ENCODE measurements at regions not wholly inside any gene's neighbourhood (a gene's known extent, or its start where the extent isn't known, plus 50 kb on each side); places are given as distances from the start of the nearest gene placed in this dataset.

- WGBS (ENCODE audit: low lambda C conversion rate, missing lambda C conversion rate), result 86% methylated on average over 8 of the region's 8 CpGs
- Histone ChIP-seq H3K27me3 (no peaks in the 10 kb centered on the region), H3K4me1 (ENCODE audit: insufficient read depth) (no peaks in the 10 kb centered on the region), H3K79me2 (no peaks in the 10 kb centered on the region), H4K20me1 (ENCODE audit: insufficient read depth, poor library complexity, severe bottlenecking) (no peaks in the 10 kb centered on the region), H3K9me3 (ENCODE audit: low read depth) (no peaks in the 10 kb centered on the region), H3K36me3 (replicated peaks; ENCODE audit: insufficient read depth, low read depth) (no peaks in the 10 kb centered on the region), H3K27ac (no peak overlapping the region), H3K4me3 (no peak overlapping the region), H3K9me2 (replicated peaks; ENCODE audit: insufficient read depth) (no peaks in the 10 kb centered on the region), H3K4me2 (no peak overlapping the region), H2AFZ (no peak overlapping the region)
- no peak for DNase-seq (ENCODE audit: low spot score)
- no peak for TF ChIP-seq EZH2phosphoT487 (IDR thresholded peaks at IDR 0.05; ENCODE audit: low read depth, severe bottlenecking, unreplicated experiment)
- TF ChIP-seq EZH2 (IDR thresholded peaks at IDR 0.05; ENCODE audit: borderline replicate concordance), result no peak
- TF ChIP-seq, protein P1, sequence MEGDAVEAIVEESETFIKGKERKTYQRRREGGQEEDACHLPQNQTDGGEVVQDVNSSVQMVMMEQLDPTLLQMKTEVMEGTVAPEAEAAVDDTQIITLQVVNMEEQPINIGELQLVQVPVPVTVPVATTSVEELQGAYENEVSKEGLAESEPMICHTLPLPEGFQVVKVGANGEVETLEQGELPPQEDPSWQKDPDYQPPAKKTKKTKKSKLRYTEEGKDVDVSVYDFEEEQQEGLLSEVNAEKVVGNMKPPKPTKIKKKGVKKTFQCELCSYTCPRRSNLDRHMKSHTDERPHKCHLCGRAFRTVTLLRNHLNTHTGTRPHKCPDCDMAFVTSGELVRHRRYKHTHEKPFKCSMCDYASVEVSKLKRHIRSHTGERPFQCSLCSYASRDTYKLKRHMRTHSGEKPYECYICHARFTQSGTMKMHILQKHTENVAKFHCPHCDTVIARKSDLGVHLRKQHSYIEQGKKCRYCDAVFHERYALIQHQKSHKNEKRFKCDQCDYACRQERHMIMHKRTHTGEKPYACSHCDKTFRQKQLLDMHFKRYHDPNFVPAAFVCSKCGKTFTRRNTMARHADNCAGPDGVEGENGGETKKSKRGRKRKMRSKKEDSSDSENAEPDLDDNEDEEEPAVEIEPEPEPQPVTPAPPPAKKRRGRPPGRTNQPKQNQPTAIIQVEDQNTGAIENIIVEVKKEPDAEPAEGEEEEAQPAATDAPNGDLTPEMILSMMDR (IDR thresholded peaks at IDR 0.05; ENCODE audit: poor library complexity), result no peak
These were observed 94.9 kb upstream of the GOT2 start for GRCh38 chr16:58828901-58829545.

DNA sequence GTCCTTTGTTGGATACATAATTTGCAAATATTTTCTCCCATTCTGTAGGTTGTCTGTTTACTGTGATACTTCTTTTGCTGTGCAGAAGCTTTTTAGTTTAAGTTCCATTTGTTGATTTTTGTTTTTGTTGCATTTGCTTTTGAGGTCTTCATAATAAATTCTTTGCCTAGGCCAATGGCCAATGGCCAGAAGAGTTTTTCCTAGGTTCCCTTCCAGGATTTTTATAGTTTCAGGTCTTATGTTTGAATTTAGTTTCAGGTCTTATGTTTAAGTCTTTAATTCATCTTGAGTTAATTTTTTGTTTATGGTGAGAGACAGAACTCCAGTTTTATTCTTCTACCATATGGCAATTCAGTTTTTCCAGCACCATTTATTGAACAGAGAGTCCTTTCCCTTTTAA, 90.1 kb upstream of the GOT2 start:
- no peaks in the 10 kb centered on the region for H3K9me2 ChIP-seq (replicated peaks; ENCODE audit: insufficient read depth)
- no peaks in the 10 kb centered on the region for H3K27me3 ChIP-seq
- H4K20me1 ChIP-seq (ENCODE audit: insufficient read depth, poor library complexity, severe bottlenecking), result no peaks in the 10 kb centered on the region

GRCh38 chr16:58821886-58822285, 87.8 kb upstream of the GOT2 start:
- H4K20me1 ChIP-seq (ENCODE audit: insufficient read depth, poor library complexity, severe bottlenecking), result no peaks in the 10 kb centered on the region
- H3K4me3 ChIP-seq, result no peak overlapping the region
- no peaks in the 10 kb centered on the region for H3K4me1 ChIP-seq (ENCODE audit: insufficient read depth)
- H3K27ac ChIP-seq, result no peak overlapping the region
- no peak for DNase-seq (ENCODE audit: low spot score)
- no peak overlapping the region for H2AFZ ChIP-seq
- H3K79me2 ChIP-seq, result no peaks in the 10 kb centered on the region
- no peaks in the 10 kb centered on the region for H3K9me3 ChIP-seq (ENCODE audit: low read depth)
- no peaks in the 10 kb centered on the region for H3K36me3 ChIP-seq (replicated peaks; ENCODE audit: insufficient read depth, low read depth)
- H3K4me2 ChIP-seq, result no peak overlapping the region
- no peaks in the 10 kb centered on the region for H3K9me2 ChIP-seq (replicated peaks; ENCODE audit: insufficient read depth)
- no peak for TF ChIP-seq EZH2phosphoT487 (IDR thresholded peaks at IDR 0.05; ENCODE audit: low read depth, severe bottlenecking, unreplicated experiment)
- TF ChIP-seq EZH2 (IDR thresholded peaks at IDR 0.05; ENCODE audit: borderline replicate concordance), result no peak
- no peaks in the 10 kb centered on the region for H3K27me3 ChIP-seq

More for the DNA sequence above, 90.1 kb upstream of the GOT2 start:
- H3K79me2 ChIP-seq, result no peaks in the 10 kb centered on the region
- H3K36me3 ChIP-seq (replicated peaks; ENCODE audit: insufficient read depth, low read depth), result no peaks in the 10 kb centered on the region
- H3K9me3 ChIP-seq (ENCODE audit: low read depth), result no peaks in the 10 kb centered on the region
- H3K4me2 ChIP-seq, result no peak overlapping the region
- H3K27ac ChIP-seq, result no peak overlapping the region
- H3K4me3 ChIP-seq, result no peak overlapping the region
- H2AFZ ChIP-seq, result no peak overlapping the region
- TF ChIP-seq EZH2phosphoT487 (IDR thresholded peaks at IDR 0.05; ENCODE audit: low read depth, severe bottlenecking, unreplicated experiment) (no peak), EZH2 (IDR thresholded peaks at IDR 0.05; ENCODE audit: borderline replicate concordance) (no peak)
- TF ChIP-seq, protein P1 (IDR thresholded peaks at IDR 0.05; ENCODE audit: poor library complexity), result no peak
- no peaks in the 10 kb centered on the region for H3K4me1 ChIP-seq (ENCODE audit: insufficient read depth)
- no peak for DNase-seq (ENCODE audit: low spot score)

GRCh38 chr16:58820411-58820810, 86.3 kb upstream of the GOT2 start:
- Histone ChIP-seq H3K27ac (no peak overlapping the region), H3K36me3 (replicated peaks; ENCODE audit: insufficient read depth, low read depth) (no peaks in the 10 kb centered on the region), H3K9me2 (replicated peaks; ENCODE audit: insufficient read depth) (no peaks in the 10 kb centered on the region), H3K27me3 (no peaks in the 10 kb centered on the region), H3K4me2 (no peak overlapping the region), H3K9me3 (ENCODE audit: low read depth) (no peaks in the 10 kb centered on the region), H3K79me2 (no peaks in the 10 kb centered on the region), H3K4me1 (ENCODE audit: insufficient read depth) (peaks cover under 1% of the 10 kb centered on the region), H2AFZ (no peak overlapping the region), H4K20me1 (ENCODE audit: insufficient read depth, poor library complexity, severe bottlenecking) (no peaks in the 10 kb centered on the region), H3K4me3 (no peak overlapping the region)
- no peak for DNase-seq (ENCODE audit: low spot score)
- TF ChIP-seq EZH2phosphoT487 (IDR thresholded peaks at IDR 0.05; ENCODE audit: low read depth, severe bottlenecking, unreplicated experiment) (no peak), EZH2 (IDR thresholded peaks at IDR 0.05; ENCODE audit: borderline replicate concordance) (no peak)
- TF ChIP-seq, protein P1 (IDR thresholded peaks at IDR 0.05; ENCODE audit: poor library complexity), result no peak
- 64% methylated on average over 1 of the region's 1 CpG for WGBS (ENCODE audit: low lambda C conversion rate, missing lambda C conversion rate)

Measured in hepatocyte (in vitro differentiated cells).